Muscle layer of duodenum (tissue), 2 donors: ENCODE measurements at regions not wholly inside any gene's neighbourhood (a gene's known extent, or its start where the extent isn't known, plus 50 kb on each side); places are given as distances from the start of the nearest gene placed in this dataset.

ENCODE experiments used
- H3K27ac ChIP-seq: one replicate; pipeline ENCODE4 v1.7.0; 2013; ENCODE audit warnings: mild to moderate bottlenecking, low read length
- H3K27me3 ChIP-seq: one replicate; pipeline ENCODE4 v1.7.0; 2013; ENCODE audit warnings: low read depth, mild to moderate bottlenecking, control low read depth, low read length
- H3K36me3 ChIP-seq, 2 donors: one replicate each; pipeline ENCODE4 v1.7.0; 2013; ENCODE audit warnings: low read length in 2 of 2, control low read depth in 1 of 2, mild to moderate bottlenecking in 1 of 2; ENCODE audit not compliant: insufficient read depth in 2 of 2, control insufficient read depth in 1 of 2
- H3K4me1 ChIP-seq, 2 donors: one replicate each; pipeline ENCODE4 v1.7.0; 2013; ENCODE audit warnings: low read length in 2 of 2, mild to moderate bottlenecking in 2 of 2, control low read depth in 1 of 2, moderate library complexity in 1 of 2; ENCODE audit not compliant: insufficient read depth in 2 of 2, control insufficient read depth in 1 of 2
- H3K4me3 ChIP-seq, 2 donors: one replicate each; pipeline ENCODE4 v1.7.0; 2013; ENCODE audit warnings: low read length in 2 of 2, low read depth in 1 of 2, mild to moderate bottlenecking in 1 of 2
- H3K9me3 ChIP-seq, 2 donors: one replicate each; pipeline ENCODE4 v1.7.0; 2013; ENCODE audit warnings: low read length in 2 of 2, control low read depth in 1 of 2, mild to moderate bottlenecking in 1 of 2; ENCODE audit not compliant: control insufficient read depth in 1 of 2
- donor health status: healthy.

DNA sequence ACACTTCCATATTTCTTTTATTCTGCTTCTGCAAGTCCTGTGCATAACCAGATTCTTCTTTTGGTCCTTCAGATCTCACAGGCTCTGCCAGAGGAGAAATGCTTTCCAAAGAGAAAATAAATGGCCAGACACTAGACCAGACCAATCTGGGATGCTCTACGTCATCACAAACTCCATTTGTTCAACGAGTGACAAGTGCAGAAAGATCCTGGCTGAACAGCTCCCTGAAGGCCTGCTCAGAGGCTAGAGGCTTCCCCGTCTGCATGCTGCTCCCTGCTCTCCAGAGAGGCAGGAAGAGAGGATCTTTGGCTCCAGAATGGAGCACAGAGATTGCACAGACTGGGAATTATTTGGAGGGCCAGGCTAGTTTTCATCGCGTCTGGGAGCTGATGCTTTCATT is 232.7 kb downstream of the MAF start:
- Histone ChIP-seq H3K27ac (no peak overlapping the region), H3K9me3 (peaks cover 3 to 9% of the 10 kb centered on the region in 2 donors), H3K4me3 (no peak overlapping the region), H3K4me1 (no peaks in the 10 kb centered on the region), H3K27me3 (no peaks in the 10 kb centered on the region), H3K36me3 (no peaks in the 10 kb centered on the region)

DNA sequence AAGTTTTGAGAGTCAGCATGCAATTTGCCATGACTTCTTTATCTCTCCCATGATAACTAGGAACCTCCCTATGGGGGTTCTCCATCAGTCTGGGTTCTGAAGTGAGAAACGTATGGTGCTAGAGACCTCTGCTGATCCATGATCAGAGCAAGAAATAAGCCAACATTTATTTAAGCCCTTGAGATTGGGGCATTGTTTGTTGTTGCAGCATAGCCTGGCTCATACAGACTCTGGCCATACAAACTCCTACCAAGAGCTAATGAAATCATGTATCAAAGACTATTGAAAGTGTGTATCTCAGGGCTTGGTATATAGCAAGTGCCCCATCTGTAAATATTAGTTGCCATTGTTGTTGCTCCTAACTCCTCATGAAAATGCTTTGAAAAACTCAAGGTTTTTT is 233.9 kb downstream of the MAF start:
- Histone ChIP-seq H3K4me3 (no peak overlapping the region), H3K27ac (no peak overlapping the region), H3K27me3 (no peaks in the 10 kb centered on the region), H3K9me3 (peaks cover 3 to 9% of the 10 kb centered on the region in 2 donors), H3K36me3 (no peaks in the 10 kb centered on the region), H3K4me1 (no peaks in the 10 kb centered on the region)

DNA sequence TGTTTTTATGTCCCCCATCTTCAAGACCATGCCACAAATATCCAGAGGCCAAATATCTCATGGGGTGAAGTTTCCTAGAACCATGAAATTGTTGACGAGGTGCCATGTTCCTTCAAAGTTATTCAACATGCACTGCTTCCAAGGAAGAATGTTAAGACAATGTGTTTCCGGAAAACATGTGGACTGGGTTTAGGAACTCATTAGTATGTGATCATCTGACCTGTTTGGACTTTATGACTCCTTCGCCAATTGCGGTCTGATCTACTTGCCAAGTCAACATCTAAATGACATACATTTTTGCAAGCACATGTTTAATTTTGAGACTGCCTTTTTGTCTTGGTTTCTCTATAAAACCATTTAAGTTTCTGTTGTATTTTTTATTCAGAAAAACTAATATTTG is 234.8 kb downstream of the MAF start:
- H3K4me1 ChIP-seq = no peaks in the 10 kb centered on the region
- no peaks in the 10 kb centered on the region for H3K36me3 ChIP-seq
- peaks cover 2 to 3% of the 10 kb centered on the region in 2 donors for H3K9me3 ChIP-seq
- no peaks in the 10 kb centered on the region for H3K27me3 ChIP-seq
- H3K4me3 ChIP-seq = no peak overlapping the region
- H3K27ac ChIP-seq = no peak overlapping the region

GRCh38 chr16:79363484-79363883 is 237.1 kb downstream of the MAF start:
- H3K4me3 ChIP-seq = no peak overlapping the region
- no peak overlapping the region for H3K27ac ChIP-seq
- H3K4me1 ChIP-seq = no peaks in the 10 kb centered on the region

GRCh38 chr16:79363035-79363434 is 237.5 kb downstream of the MAF start:
- Histone ChIP-seq H3K27ac (no peak overlapping the region), H3K4me1 (no peaks in the 10 kb centered on the region), H3K9me3 (peaks cover 0 to 3% of the 10 kb centered on the region in 2 donors), H3K27me3 (no peaks in the 10 kb centered on the region), H3K36me3 (no peaks in the 10 kb centered on the region), H3K4me3 (no peak overlapping the region)

More at GRCh38 chr16:79363484-79363883, 237.1 kb downstream of the MAF start:
- no peaks in the 10 kb centered on the region for H3K27me3 ChIP-seq
- peaks cover 0 to 3% of the 10 kb centered on the region in 2 donors for H3K9me3 ChIP-seq
- H3K36me3 ChIP-seq = no peaks in the 10 kb centered on the region

GRCh38 chr16:79362300-79362970 is 238.1 kb downstream of the MAF start:
- no peaks in the 10 kb centered on the region for H3K27me3 ChIP-seq
- no peak overlapping the region for H3K27ac ChIP-seq
- no peak overlapping the region for H3K4me3 ChIP-seq
- peaks cover 0 to 3% of the 10 kb centered on the region in 2 donors for H3K9me3 ChIP-seq
- H3K36me3 ChIP-seq = no peaks in the 10 kb centered on the region
- H3K4me1 ChIP-seq = no peaks in the 10 kb centered on the region

DNA sequence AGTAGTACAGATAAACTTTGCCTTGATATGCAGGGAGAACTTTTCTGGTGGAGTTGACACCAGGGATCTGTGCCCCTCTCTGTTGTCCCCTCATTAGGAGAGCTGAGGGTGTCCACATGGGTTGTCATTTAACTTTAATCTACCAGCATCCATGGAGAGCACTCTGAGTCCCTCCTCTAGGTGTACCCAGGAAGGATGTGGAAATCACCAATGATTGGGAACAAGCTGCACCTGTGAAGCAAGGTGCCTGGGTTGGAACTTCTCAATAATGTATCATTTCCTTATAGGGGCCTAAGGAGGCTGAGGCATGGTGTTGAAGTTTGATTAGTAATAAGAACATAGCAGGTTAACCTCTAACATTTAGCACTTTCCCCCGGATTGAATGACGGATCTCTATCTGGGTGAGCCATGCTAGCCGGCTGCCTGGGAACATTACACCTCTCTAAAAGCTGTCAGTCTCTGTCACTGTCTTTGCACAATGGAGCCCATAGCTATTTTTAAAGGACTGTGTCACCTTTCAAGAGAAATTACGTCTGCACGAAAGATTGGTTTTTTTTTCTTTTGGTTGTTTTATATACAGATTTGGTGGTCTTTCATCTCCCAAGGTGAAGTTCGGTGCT is 239.3 kb downstream of the MAF start:
- no peaks in the 10 kb centered on the region for H3K36me3 ChIP-seq
- H3K27me3 ChIP-seq = no peaks in the 10 kb centered on the region
- H3K4me3 ChIP-seq = no peak overlapping the region
- no peaks in the 10 kb centered on the region for H3K9me3 ChIP-seq
- H3K4me1 ChIP-seq = no peaks in the 10 kb centered on the region
- no peak overlapping the region for H3K27ac ChIP-seq

- no peak overlapping the region for H3K4me3 ChIP-seq
- H3K9me3 ChIP-seq = no peaks in the 10 kb centered on the region
- no peak overlapping the region for H3K27ac ChIP-seq
- no peaks in the 10 kb centered on the region for H3K4me1 ChIP-seq
- no peaks in the 10 kb centered on the region for H3K36me3 ChIP-seq
- H3K27me3 ChIP-seq = no peaks in the 10 kb centered on the region
Measured at GRCh38 chr16:79360267-79360666, 240.3 kb downstream of the MAF start.

- no peak overlapping the region for H3K4me3 ChIP-seq
- H3K9me3 ChIP-seq = no peaks in the 10 kb centered on the region
- no peaks in the 10 kb centered on the region for H3K27me3 ChIP-seq
- no peaks in the 10 kb centered on the region for H3K4me1 ChIP-seq
- no peaks in the 10 kb centered on the region for H3K36me3 ChIP-seq
- no peak overlapping the region for H3K27ac ChIP-seq
Measured at GRCh38 chr16:79359082-79359481, 241.5 kb downstream of the MAF start.

DNA sequence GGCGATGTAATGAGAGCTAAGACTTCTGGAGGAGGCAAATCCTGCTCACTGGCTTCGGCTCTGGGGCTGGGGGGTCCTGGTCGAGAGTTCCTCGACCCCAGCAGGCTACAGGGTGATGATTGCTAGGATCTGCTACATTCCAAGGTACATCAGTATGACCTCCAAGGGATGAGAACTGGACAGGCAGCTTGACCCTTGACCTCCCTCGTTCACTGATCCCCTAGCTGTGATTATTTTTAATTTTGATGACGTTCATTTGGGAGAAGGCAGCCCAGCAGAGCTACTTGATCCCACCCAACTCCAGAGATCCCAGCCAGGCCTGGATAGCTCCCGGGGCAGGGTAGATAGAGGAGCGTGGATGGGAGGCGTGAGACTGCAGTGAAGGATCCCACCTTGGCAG is 242.3 kb downstream of the MAF start:
- no peaks in the 10 kb centered on the region for H3K4me1 ChIP-seq
- H3K4me3 ChIP-seq = no peak overlapping the region
- no peaks in the 10 kb centered on the region for H3K9me3 ChIP-seq
- no peaks in the 10 kb centered on the region for H3K36me3 ChIP-seq
- H3K27me3 ChIP-seq = no peaks in the 10 kb centered on the region
- no peak overlapping the region for H3K27ac ChIP-seq

GRCh38 chr16:79355600-79356358 is 244.8 kb downstream of the MAF start:
- no peaks in the 10 kb centered on the region for H3K27me3 ChIP-seq
- H3K36me3 ChIP-seq = no peaks in the 10 kb centered on the region
- no peaks in the 10 kb centered on the region for H3K9me3 ChIP-seq
- no peak overlapping the region for H3K27ac ChIP-seq
- no peak overlapping the region for H3K4me3 ChIP-seq
- H3K4me1 ChIP-seq = no peaks in the 10 kb centered on the region
